Nephron progenitor cell (in vitro differentiated cells): ENCODE measurements at regions not wholly inside any gene's neighbourhood (a gene's known extent, or its start where the extent isn't known, plus 50 kb on each side); places are given as distances from the start of the nearest gene placed in this dataset.
"Not testable (repeated sequence)": the region's sequence is repeated elsewhere in the genome, so short reads cannot be mapped to it uniquely, and the experiment has no call there.

Experiments
- DNase-seq: peaks from one replicate; pipeline ENCODE4 v3.0.0; 2021
- H3K27ac Mint-ChIP-seq: 2 replicates; pipeline ENCODE4 v1.8.0; 2021; ENCODE audit warnings: mild to moderate bottlenecking, moderate library complexity, mixed read lengths
- H3K27me3 Mint-ChIP-seq: 2 replicates; pipeline ENCODE4 v1.8.0; 2021; ENCODE audit warnings: mild to moderate bottlenecking, low read depth, mixed read lengths; ENCODE audit not compliant: poor library complexity
- H3K36me3 Mint-ChIP-seq: 2 replicates; pipeline ENCODE4 v1.8.0; 2021; ENCODE audit warnings: low read depth, mixed read lengths
- H3K4me1 Mint-ChIP-seq: 2 replicates; pipeline ENCODE4 v1.8.0; 2021; ENCODE audit warnings: mixed read lengths
- H3K4me3 Mint-ChIP-seq: 2 replicates; pipeline ENCODE4 v1.8.0; 2021; ENCODE audit warnings: mild to moderate bottlenecking, moderate library complexity, mixed read lengths
- H3K9me3 Mint-ChIP-seq: 2 replicates; pipeline ENCODE4 v1.8.0; 2021; ENCODE audit warnings: mild to moderate bottlenecking, moderate library complexity, mixed read lengths
- TF ChIP-seq, protein P1 (sequence below): fragments of 200-600 bp; sonication (generic); IDR thresholded peaks from 2 replicates; pipeline ENCODE4 v1.5.0; 2021; ENCODE audit warnings: antibody characterized with exemption

DNA sequence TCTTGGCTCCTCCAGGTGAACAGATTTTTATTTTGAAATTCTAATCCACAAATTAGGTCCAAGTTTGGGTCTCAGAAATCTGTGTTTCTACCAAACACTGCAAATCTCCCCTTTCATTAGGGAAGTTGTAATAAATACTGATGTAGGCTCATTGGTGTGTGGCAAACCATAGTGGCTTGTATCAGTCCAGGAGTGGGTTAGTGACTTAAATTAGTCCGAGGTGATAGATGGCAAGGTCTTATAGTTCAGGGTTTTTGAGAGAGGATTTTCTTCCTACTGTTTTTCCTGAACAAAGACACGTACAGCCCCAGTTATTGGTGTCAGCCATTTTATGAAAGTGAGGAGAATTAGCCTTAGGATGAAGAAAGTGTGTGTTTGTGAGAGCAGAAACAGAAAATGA is 74.6 kb downstream of the RPRM start:
- TF ChIP-seq, protein P1, sequence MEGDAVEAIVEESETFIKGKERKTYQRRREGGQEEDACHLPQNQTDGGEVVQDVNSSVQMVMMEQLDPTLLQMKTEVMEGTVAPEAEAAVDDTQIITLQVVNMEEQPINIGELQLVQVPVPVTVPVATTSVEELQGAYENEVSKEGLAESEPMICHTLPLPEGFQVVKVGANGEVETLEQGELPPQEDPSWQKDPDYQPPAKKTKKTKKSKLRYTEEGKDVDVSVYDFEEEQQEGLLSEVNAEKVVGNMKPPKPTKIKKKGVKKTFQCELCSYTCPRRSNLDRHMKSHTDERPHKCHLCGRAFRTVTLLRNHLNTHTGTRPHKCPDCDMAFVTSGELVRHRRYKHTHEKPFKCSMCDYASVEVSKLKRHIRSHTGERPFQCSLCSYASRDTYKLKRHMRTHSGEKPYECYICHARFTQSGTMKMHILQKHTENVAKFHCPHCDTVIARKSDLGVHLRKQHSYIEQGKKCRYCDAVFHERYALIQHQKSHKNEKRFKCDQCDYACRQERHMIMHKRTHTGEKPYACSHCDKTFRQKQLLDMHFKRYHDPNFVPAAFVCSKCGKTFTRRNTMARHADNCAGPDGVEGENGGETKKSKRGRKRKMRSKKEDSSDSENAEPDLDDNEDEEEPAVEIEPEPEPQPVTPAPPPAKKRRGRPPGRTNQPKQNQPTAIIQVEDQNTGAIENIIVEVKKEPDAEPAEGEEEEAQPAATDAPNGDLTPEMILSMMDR = no peak
- Mint-ChIP-seq H3K36me3 (no peaks in the 10 kb centered on the region), H3K4me1 (peaks cover 10% of the 10 kb centered on the region), H3K4me3 (peak overlapping the region; percentile 83), H3K9me3 (peaks cover 18% of the 10 kb centered on the region), H3K27me3 (no peaks in the 10 kb centered on the region), H3K27ac (peak overlapping the region; percentile 50)
- DNase-seq = no peak

DNA sequence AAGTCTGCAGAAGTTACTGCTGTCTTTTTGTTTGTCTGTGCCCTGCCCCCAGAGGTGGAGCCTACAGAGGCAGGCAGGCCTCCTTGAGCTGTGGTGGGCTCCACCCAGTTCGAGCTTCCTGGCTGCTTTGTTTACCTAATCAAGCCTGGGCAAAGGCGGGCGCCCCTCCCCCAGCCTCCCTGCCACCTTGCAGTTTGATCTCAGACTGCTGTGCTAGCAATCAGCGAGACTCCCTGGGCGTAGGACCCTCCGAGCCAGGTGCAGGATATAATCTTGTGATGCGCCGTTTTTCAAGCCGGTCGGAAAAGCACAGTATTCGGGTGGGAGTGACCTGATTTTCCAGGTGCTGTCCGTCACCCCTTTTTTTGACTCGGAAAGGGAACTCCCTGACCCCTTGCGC is 75.2 kb downstream of the RPRM start:
- H3K4me1 Mint-ChIP-seq, H3K36me3 Mint-ChIP-seq, H3K27me3 Mint-ChIP-seq, H3K27ac Mint-ChIP-seq: not testable (repeated sequence)
- Mint-ChIP-seq H3K4me3 (peak overlapping the region; percentile 83), H3K9me3 (peaks cover 18% of the 10 kb centered on the region)
- DNase-seq = peak; percentile 55

DNA sequence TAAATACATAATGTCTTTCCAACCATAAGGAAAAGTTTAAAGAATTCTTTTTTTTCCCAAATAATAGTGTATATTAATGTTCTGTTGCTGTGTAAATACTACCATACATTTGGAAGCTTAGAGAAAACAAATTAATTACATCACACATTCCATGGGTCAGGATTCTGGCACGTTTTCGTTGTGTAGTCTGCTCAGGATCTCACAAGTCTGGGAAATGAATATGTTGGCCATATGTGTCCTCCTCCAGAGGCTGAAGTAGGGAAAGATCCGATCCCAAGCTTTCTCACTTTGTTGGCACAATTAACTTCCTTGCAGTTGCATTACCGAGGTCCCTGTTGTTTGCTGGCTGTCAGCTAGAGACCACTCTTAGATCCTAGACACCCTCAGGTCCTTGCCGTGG is 83.9 kb downstream of the RPRM start:
- no peak for DNase-seq
- TF ChIP-seq, protein P1 = no peak

DNA sequence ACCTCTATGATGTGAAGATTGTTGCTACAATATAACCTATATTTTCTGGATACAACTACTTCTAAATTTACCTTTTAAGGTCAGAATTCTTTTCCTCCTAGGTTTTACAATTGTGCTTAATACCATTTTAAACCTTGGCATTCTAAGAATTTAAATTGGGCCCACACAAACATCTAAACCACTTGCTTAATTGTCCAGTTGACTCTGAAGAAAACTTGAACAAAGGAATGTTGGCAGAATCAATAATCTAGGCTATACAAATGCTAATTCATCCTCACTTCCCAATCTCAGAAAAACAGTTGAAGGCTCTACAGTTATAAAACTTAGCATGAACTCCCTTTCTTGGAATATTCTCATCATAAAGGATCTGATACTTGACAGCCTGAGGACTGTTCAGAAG is 84.3 kb downstream of the RPRM start:
- Mint-ChIP-seq H3K36me3 (no peaks in the 10 kb centered on the region), H3K9me3 (peaks cover 38% of the 10 kb centered on the region), H3K27ac (no peak overlapping the region), H3K4me3 (no peak overlapping the region), H3K27me3 (no peaks in the 10 kb centered on the region), H3K4me1 (peaks cover 12% of the 10 kb centered on the region)
- no peak for DNase-seq
- TF ChIP-seq, protein P1 = no peak

More for the DNA sequence above, 83.9 kb downstream of the RPRM start:
- peaks cover 11% of the 10 kb centered on the region for H3K4me1 Mint-ChIP-seq
- H3K27me3 Mint-ChIP-seq = no peaks in the 10 kb centered on the region
- peaks cover 39% of the 10 kb centered on the region for H3K9me3 Mint-ChIP-seq
- H3K4me3 Mint-ChIP-seq = no peak overlapping the region
- no peak overlapping the region for H3K27ac Mint-ChIP-seq
- H3K36me3 Mint-ChIP-seq = no peaks in the 10 kb centered on the region

DNA sequence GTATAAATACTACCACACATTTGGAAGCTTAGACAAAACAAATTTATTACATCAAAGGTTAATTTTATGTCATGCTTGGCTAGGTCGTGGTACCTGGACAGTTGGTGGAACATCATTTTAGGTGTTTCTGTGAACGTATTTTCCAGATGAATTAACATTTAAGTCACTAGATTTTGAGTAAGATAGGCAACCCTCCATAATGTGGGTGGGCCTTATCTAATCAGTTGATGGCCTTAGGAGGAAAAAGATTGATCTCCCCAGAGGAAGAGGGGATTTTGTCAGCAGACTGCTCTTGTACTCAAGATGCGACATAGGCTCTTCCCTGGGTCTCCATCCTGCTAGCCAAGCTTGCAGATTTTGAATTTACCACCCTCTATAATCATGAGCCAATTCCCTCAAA is 85.0 kb downstream of the RPRM start:
- no peak for DNase-seq
- Mint-ChIP-seq H3K4me3 (no peak overlapping the region), H3K27me3 (no peaks in the 10 kb centered on the region), H3K36me3 (no peaks in the 10 kb centered on the region), H3K9me3 (peaks cover 36% of the 10 kb centered on the region), H3K27ac (no peak overlapping the region), H3K4me1 (peaks cover 20% of the 10 kb centered on the region)
- TF ChIP-seq, protein P1 = no peak

DNA sequence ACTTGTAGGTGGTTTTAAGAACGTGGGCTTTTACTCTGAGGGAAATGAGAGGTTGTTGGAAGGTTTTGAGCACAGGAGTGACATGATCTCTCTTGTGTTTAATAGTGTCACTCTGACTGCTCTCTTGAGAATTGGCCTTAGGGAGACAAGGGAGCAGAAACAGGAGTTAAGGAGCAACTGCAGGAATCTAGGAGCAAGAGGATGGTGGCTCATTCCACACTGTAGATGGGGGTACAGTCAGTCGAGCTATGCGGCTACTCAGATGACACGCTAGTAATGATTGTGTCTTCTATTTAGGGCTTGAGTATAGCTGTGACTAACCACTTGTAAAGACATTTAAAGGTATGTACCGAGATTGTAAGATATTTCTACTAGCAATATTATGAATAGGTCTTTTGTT is 87.4 kb downstream of the RPRM start:
- no peaks in the 10 kb centered on the region for H3K27me3 Mint-ChIP-seq
- peaks cover 44% of the 10 kb centered on the region for H3K4me1 Mint-ChIP-seq
- TF ChIP-seq, protein P1 = no peak
- no peak for DNase-seq
- H3K27ac Mint-ChIP-seq = peak overlapping the region; percentile 79
- no peak overlapping the region for H3K4me3 Mint-ChIP-seq
- no peaks in the 10 kb centered on the region for H3K36me3 Mint-ChIP-seq
- peaks cover 17% of the 10 kb centered on the region for H3K9me3 Mint-ChIP-seq
